ENCODE measurements at regions not wholly inside any gene's neighbourhood (a gene's known extent, or its start where the extent isn't known, plus 50 kb on each side); places are given as distances from the start of the nearest gene placed in this dataset.

DNA sequence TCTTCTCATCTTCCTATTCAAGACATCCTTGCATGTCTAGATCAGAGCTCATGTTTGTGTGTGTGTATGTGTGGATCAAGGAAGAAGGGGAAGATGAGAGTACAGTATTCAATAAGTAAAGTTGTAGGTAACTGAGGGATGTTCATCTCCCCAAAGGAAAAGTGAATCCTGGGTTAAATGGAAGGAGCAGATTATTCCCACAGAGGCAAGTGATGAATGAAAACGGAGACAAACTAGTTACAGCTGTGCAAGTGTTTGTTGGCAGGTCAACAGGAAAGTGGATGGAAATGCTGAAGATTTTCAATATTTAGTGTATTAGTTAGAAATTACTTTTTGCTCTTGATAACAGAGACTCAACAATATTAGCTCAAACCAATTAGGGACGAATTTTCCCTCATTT lies 84.2 kb upstream of the PDZRN3 start:
- H3K27me3 ChIP-seq = no peaks in the 10 kb centered on the region
- no peak overlapping the region for H3K9ac ChIP-seq (ENCODE audit: low read depth in 2 of 2, low read length in 2 of 2)
- H3K4me1 ChIP-seq = no peaks in the 10 kb centered on the region
- no peak overlapping the region for H3K27ac ChIP-seq
- no peak for TF ChIP-seq CTCF (IDR thresholded peaks at IDR 0.05)
- intact Hi-C loops (cut with DNase I) = no loop called here
- DNase-seq = no peak
- no peak overlapping the region for H3K4me3 ChIP-seq
- H3K9me3 ChIP-seq = no peaks in the 10 kb centered on the region
- no peaks in the 10 kb centered on the region for H3K36me3 ChIP-seq

DNA sequence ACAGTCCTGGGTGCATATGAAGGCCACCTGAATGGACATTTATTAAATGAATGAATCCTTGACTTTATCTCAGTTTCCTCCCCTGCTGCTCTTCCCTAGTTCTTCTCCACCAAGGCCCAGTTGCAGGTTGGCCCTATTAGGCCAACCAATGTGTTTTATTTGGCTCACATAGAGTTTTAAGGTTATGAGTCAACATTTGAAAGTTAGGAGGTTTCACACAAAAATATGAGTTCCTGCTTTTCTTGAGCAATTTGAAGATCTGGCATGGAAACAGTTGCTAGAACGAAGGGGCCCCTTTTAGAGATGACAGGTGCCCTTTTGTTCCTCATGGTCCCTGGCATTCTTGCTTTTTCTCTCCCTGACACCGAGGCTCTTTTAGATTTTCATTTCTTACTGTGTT lies 83.0 kb upstream of the PDZRN3 start:
- Histone ChIP-seq H3K9ac (ENCODE audit: low read depth in 2 of 2, low read length in 2 of 2) (no peak overlapping the region), H3K9me3 (no peaks in the 10 kb centered on the region), H3K4me1 (no peaks in the 10 kb centered on the region), H3K36me3 (no peaks in the 10 kb centered on the region), H3K27me3 (no peaks in the 10 kb centered on the region), H3K27ac (no peak overlapping the region), H3K4me3 (no peak overlapping the region)
- no peak for TF ChIP-seq CTCF (IDR thresholded peaks at IDR 0.05)
- intact Hi-C loops (cut with DNase I) = no loop called here
- no peak for DNase-seq

- H3K27ac ChIP-seq = no peak overlapping the region
- no peak for DNase-seq
- intact Hi-C loops (cut with DNase I) = no loop called here
- no peak overlapping the region for H3K9ac ChIP-seq (ENCODE audit: low read depth in 2 of 2, low read length in 2 of 2)
- no peak for TF ChIP-seq CTCF (IDR thresholded peaks at IDR 0.05)
- H3K36me3 ChIP-seq = no peaks in the 10 kb centered on the region
- H3K9me3 ChIP-seq = no peaks in the 10 kb centered on the region
- no peaks in the 10 kb centered on the region for H3K27me3 ChIP-seq
- no peak overlapping the region for H3K4me3 ChIP-seq
- no peaks in the 10 kb centered on the region for H3K4me1 ChIP-seq
Observed at GRCh38 chr3:73706771-73707170, 82.0 kb upstream of the PDZRN3 start.

GRCh38 chr3:73705792-73706191 lies 81.1 kb upstream of the PDZRN3 start:
- H3K27me3 ChIP-seq = no peaks in the 10 kb centered on the region
- no peaks in the 10 kb centered on the region for H3K36me3 ChIP-seq
- H3K27ac ChIP-seq = no peak overlapping the region
- H3K4me1 ChIP-seq = no peaks in the 10 kb centered on the region
- intact Hi-C loops (cut with DNase I) = no loop called here
- DNase-seq = no peak
- no peak overlapping the region for H3K9ac ChIP-seq (ENCODE audit: low read depth in 2 of 2, low read length in 2 of 2)
- no peak for TF ChIP-seq CTCF (IDR thresholded peaks at IDR 0.05)
- no peak overlapping the region for H3K4me3 ChIP-seq
- no peaks in the 10 kb centered on the region for H3K9me3 ChIP-seq

- Histone ChIP-seq H3K4me1 (no peaks in the 10 kb centered on the region), H3K4me3 (no peak overlapping the region), H3K27ac (no peak overlapping the region), H3K36me3 (no peaks in the 10 kb centered on the region), H3K9ac (ENCODE audit: low read depth in 2 of 2, low read length in 2 of 2) (no peak overlapping the region), H3K9me3 (no peaks in the 10 kb centered on the region), H3K27me3 (no peaks in the 10 kb centered on the region)
- TF ChIP-seq CTCF (IDR thresholded peaks at IDR 0.05) = no peak
- DNase-seq = no peak
- intact Hi-C loops (cut with DNase I) = no loop called here
Observed at GRCh38 chr3:73699327-73699726, 74.6 kb upstream of the PDZRN3 start.

- Histone ChIP-seq H3K36me3 (no peaks in the 10 kb centered on the region), H3K9ac (ENCODE audit: low read depth in 2 of 2, low read length in 2 of 2) (no peak overlapping the region), H3K9me3 (no peaks in the 10 kb centered on the region), H3K27me3 (no peaks in the 10 kb centered on the region), H3K4me1 (no peaks in the 10 kb centered on the region), H3K27ac (no peak overlapping the region), H3K4me3 (no peak overlapping the region)
- no peak for DNase-seq
- TF ChIP-seq CTCF (IDR thresholded peaks at IDR 0.05) = no peak
- intact Hi-C loops (cut with DNase I) = no loop called here
Observed at GRCh38 chr3:73697020-73697419, 72.3 kb upstream of the PDZRN3 start.
